NT2/D1 (cell line): ENCODE measurements at regions not wholly inside any gene's neighbourhood (a gene's known extent, or its start where the extent isn't known, plus 50 kb on each side); places are given as distances from the start of the nearest gene placed in this dataset.

Experiments
- SUZ12 ChIP-seq: IDR thresholded peaks from 2 replicates; pipeline ENCODE4 v1.6.1; 2011; ENCODE audit not compliant: insufficient read length, insufficient read depth; ENCODE audit errors: extremely low read depth
- ZNF274 ChIP-seq: IDR thresholded peaks from 2 replicates; pipeline ENCODE4 v1.6.1; 2011; ENCODE audit warnings: mild to moderate bottlenecking, low read depth, low read length

DNA sequence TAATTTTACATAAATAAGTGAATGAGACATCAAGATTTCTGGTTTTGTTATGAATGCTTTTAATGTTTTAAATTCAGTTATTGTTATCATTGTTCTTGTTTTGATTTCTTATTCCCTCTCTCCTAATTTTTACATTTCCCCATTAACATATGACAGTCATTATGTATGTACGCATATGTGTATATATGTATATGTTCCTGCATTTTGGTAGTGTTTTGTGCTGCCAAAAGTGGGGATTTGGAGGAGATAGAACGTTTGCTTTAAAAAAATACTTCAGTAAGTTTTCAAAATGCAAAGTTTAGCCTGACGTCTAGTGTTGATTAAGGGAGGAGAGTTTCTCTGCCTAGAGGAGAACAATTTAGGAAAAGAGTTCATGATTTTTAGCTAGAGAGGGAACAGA is 385.2 kb downstream of the EPHA4 start:
- no peak for TF ChIP-seq ZNF274
- TF ChIP-seq SUZ12, result no peak
